H9 (cell line): ENCODE measurements at regions not wholly inside any gene's neighbourhood (a gene's known extent, or its start where the extent isn't known, plus 50 kb on each side); places are given as distances from the start of the nearest gene placed in this dataset.

Experiments
- DNase-seq: peaks from one replicate; pipeline ENCODE4 v3.0.0-alpha.2; 2017
- H2AFZ ChIP-seq: one replicate; pipeline ENCODE4 v1.6.1; 2013; ENCODE audit warnings: mild to moderate bottlenecking, low read length, control low read depth, moderate library complexity
- H2AK5ac ChIP-seq: 2 replicates; pipeline ENCODE4 v1.6.1; 2013; ENCODE audit warnings: low read length, control low read depth, mixed read lengths; ENCODE audit not compliant: insufficient read length
- H2BK120ac ChIP-seq: one replicate; pipeline ENCODE4 v1.6.1; 2013; ENCODE audit warnings: low read depth, mild to moderate bottlenecking, low read length, control low read depth, inconsistent platforms; ENCODE audit not compliant: poor library complexity, severe bottlenecking
- H2BK12ac ChIP-seq: 2 replicates; pipeline ENCODE4 v1.6.1; 2013; ENCODE audit warnings: low read length, control low read depth, mixed read lengths, low read depth; ENCODE audit not compliant: insufficient read length
- H2BK15ac ChIP-seq: 2 replicates; pipeline ENCODE4 v1.6.1; 2013; ENCODE audit warnings: low read depth, low read length, control low read depth
- H2BK20ac ChIP-seq: one replicate; pipeline ENCODE4 v1.6.1; 2013; ENCODE audit warnings: low read depth, mild to moderate bottlenecking, low read length, control low read depth, inconsistent platforms; ENCODE audit not compliant: poor library complexity, severe bottlenecking
- H2BK5ac ChIP-seq: 2 replicates; pipeline ENCODE4 v1.6.1; 2013; ENCODE audit warnings: low read length, control low read depth, mixed read lengths; ENCODE audit not compliant: insufficient read length
- H3K14ac ChIP-seq: 2 replicates; pipeline ENCODE4 v1.6.1; 2013; ENCODE audit warnings: low read length, control low read depth; ENCODE audit not compliant: insufficient read depth
- H3K18ac ChIP-seq: 2 replicates; pipeline ENCODE4 v1.6.1; 2013; ENCODE audit warnings: low read depth, mild to moderate bottlenecking, mixed read lengths, low read length, control low read depth; ENCODE audit not compliant: insufficient read length
- H3K23ac ChIP-seq: 2 replicates; pipeline ENCODE4 v1.6.1; 2013; ENCODE audit warnings: low read length, control low read depth, mixed read lengths, low read depth; ENCODE audit not compliant: insufficient read length
- H3K23me2 ChIP-seq: 2 replicates; pipeline ENCODE4 v1.6.1; 2013; ENCODE audit warnings: low read depth, mild to moderate bottlenecking, mixed read lengths, low read length, control low read depth; ENCODE audit not compliant: insufficient read length, poor library complexity, severe bottlenecking
- H3K27ac ChIP-seq: 2 replicates; pipeline ENCODE4 v1.5.1; 2013; ENCODE audit warnings: low read length, control low read depth, mixed read lengths, low read depth; ENCODE audit not compliant: insufficient read length
- H3K27me3 ChIP-seq: 2 replicates; pipeline ENCODE4 v1.6.1; 2013; ENCODE audit warnings: low read length, control low read depth, inconsistent platforms; ENCODE audit not compliant: insufficient read depth
- H3K4ac ChIP-seq: 2 replicates; pipeline ENCODE4 v1.6.1; 2013; ENCODE audit warnings: low read depth, mild to moderate bottlenecking, control low read depth, inconsistent platforms, low read length, moderate library complexity
- H3K4me1 ChIP-seq: 2 replicates; pipeline ENCODE4 v1.6.1; 2013; ENCODE audit warnings: low read length, control low read depth, inconsistent platforms; ENCODE audit not compliant: insufficient read depth
- H3K4me2 ChIP-seq: 2 replicates; pipeline ENCODE4 v1.6.1; 2013; ENCODE audit warnings: low read length, control low read depth, mixed read lengths; ENCODE audit not compliant: insufficient read length, insufficient read depth
- H3K56ac ChIP-seq: 2 replicates; pipeline ENCODE4 v1.6.1; 2013; ENCODE audit warnings: low read depth, mild to moderate bottlenecking, mixed read lengths, low read length, control low read depth; ENCODE audit not compliant: insufficient read length
- H3K79me1 ChIP-seq: 2 replicates; pipeline ENCODE4 v1.6.1; 2013; ENCODE audit warnings: low read depth, mild to moderate bottlenecking, moderate library complexity, low read length, control low read depth, inconsistent platforms; ENCODE audit not compliant: insufficient read depth, poor library complexity, severe bottlenecking
- H3K79me2 ChIP-seq: 2 replicates; pipeline ENCODE4 v1.6.1; 2013; ENCODE audit warnings: low read length, control low read depth, inconsistent platforms; ENCODE audit not compliant: insufficient read depth
- H3K9ac ChIP-seq: 2 replicates; pipeline ENCODE4 v1.6.1; 2013; ENCODE audit warnings: low read length, control low read depth, mixed read lengths; ENCODE audit not compliant: insufficient read length; ENCODE audit errors: extremely low read depth
- H3K9me3 ChIP-seq: one replicate; pipeline ENCODE4 v1.6.1; 2013; ENCODE audit warnings: low read depth, low read length, inconsistent platforms; ENCODE audit not compliant: control insufficient read depth
- H3T11ph ChIP-seq: one replicate; pipeline ENCODE4 v1.6.1; 2013; ENCODE audit warnings: mild to moderate bottlenecking, low read length, control low read depth, inconsistent platforms
- H4K20me1 ChIP-seq: one replicate; pipeline ENCODE4 v1.6.1; 2013; ENCODE audit not compliant: control insufficient read depth, insufficient read length, insufficient read depth
- H4K5ac ChIP-seq: 2 replicates; pipeline ENCODE4 v1.6.1; 2013; ENCODE audit warnings: low read depth, mild to moderate bottlenecking, mixed read lengths, low read length, control low read depth; ENCODE audit not compliant: insufficient read length
- H4K8ac ChIP-seq: replicated peaks from 2 replicates; pipeline ENCODE4 v1.6.1; 2013; ENCODE audit warnings: low read length, control low read depth, mixed read lengths, low read depth; ENCODE audit not compliant: insufficient read length
- H4K91ac ChIP-seq: 2 replicates; pipeline ENCODE4 v1.6.1; 2013; ENCODE audit warnings: low read depth, mild to moderate bottlenecking, moderate library complexity, mixed read lengths, low read length, control low read depth; ENCODE audit not compliant: insufficient read length
- H3K27ac Mint-ChIP-seq, 3 experiments: 2 replicates in 2 of 3; 3 replicates in 1 of 3; pipeline ENCODE4 v1.8.0; 2020 to 2021; ENCODE audit warnings: mixed read lengths in 3 of 3, mild to moderate bottlenecking in 1 of 3, moderate library complexity in 1 of 3
- H3K27me3 Mint-ChIP-seq: 2 replicates; pipeline ENCODE4 v1.8.0; 2021; ENCODE audit warnings: low read depth, mild to moderate bottlenecking, moderate library complexity, mixed read lengths
- H3K36me3 Mint-ChIP-seq, 3 experiments: 2 replicates in 2 of 3; 3 replicates in 1 of 3; pipeline ENCODE4 v1.8.0; 2020 to 2021; ENCODE audit warnings: low read depth in 3 of 3, mixed read lengths in 3 of 3; ENCODE audit not compliant: insufficient read depth in 1 of 3
- H3K4me1 Mint-ChIP-seq, 2 experiments: 2 replicates each; pipeline ENCODE4 v1.8.0; 2020; ENCODE audit warnings: mixed read lengths in 2 of 2
- H3K4me3 Mint-ChIP-seq, 2 experiments: 2 replicates in 1 of 2; 3 replicates in 1 of 2; pipeline ENCODE4 v1.8.0; 2020 to 2021; ENCODE audit warnings: mild to moderate bottlenecking in 2 of 2, mixed read lengths in 2 of 2, moderate library complexity in 1 of 2
- H3K9me3 Mint-ChIP-seq, 2 experiments: 2 replicates in 1 of 2; 3 replicates in 1 of 2; pipeline ENCODE4 v1.8.0; 2020; ENCODE audit warnings: mild to moderate bottlenecking in 2 of 2, mixed read lengths in 2 of 2, moderate library complexity in 1 of 2
- CTCF ChIP-seq: fragments of 200-600 bp; sonication (generic); conservative IDR thresholded peaks from 3 replicates; pipeline ENCODE4 v1.8.0; 2021; ENCODE audit warnings: antibody characterized with exemption, mild to moderate bottlenecking
- WGBS: extraction: QIAGEN DNeasy Blood & Tissue Kit; methylation state at CpG from one replicate; pipeline ENCODE4 v1.1.7; 2013; ENCODE audit warnings: missing lambda C conversion rate, low lambda C conversion rate, mixed read lengths; ENCODE audit not compliant: insufficient read length; ENCODE audit errors: extremely low coverage; 5-methylcytosine and 5-hydroxymethylcytosine counted together

- Mint-ChIP-seq H3K4me1 (no peaks in the 10 kb centered on the region), H3K36me3 (no peaks in the 10 kb centered on the region), H3K4me3 (no peak overlapping the region), H3K9me3 (no peaks in the 10 kb centered on the region), H3K27me3 (peaks cover 43% of the 10 kb centered on the region), H3K27ac (no peak overlapping the region)
- no peaks in the 10 kb centered on the region for H3K9me3 ChIP-seq
- no peaks in the 10 kb centered on the region for H3K27me3 ChIP-seq
- H4K8ac ChIP-seq: no peak overlapping the region
- H3K18ac ChIP-seq: no peak overlapping the region
- no peak overlapping the region for H3T11ph ChIP-seq
- H3K79me2 ChIP-seq: no peaks in the 10 kb centered on the region
- H4K91ac ChIP-seq: no peak overlapping the region
- H2AFZ ChIP-seq: no peak overlapping the region
- no peak overlapping the region for H3K4me2 ChIP-seq
- H4K20me1 ChIP-seq: no peaks in the 10 kb centered on the region
- H3K23ac ChIP-seq: no peak overlapping the region
- no peak overlapping the region for H3K27ac ChIP-seq
- H2BK20ac ChIP-seq: no peak overlapping the region
- no peaks in the 10 kb centered on the region for H3K23me2 ChIP-seq
- WGBS: no CpG with 5 or more reads among the region's 2 CpGs
- no peak overlapping the region for H4K5ac ChIP-seq
- no peak overlapping the region for H2AK5ac ChIP-seq
- H3K79me1 ChIP-seq: no peaks in the 10 kb centered on the region
- H3K9ac ChIP-seq: no peak overlapping the region
- TF ChIP-seq CTCF: no peak
- H2BK120ac ChIP-seq: no peak overlapping the region
- no peaks in the 10 kb centered on the region for H3K4me1 ChIP-seq
- H2BK15ac ChIP-seq: no peak overlapping the region
- H3K56ac ChIP-seq: no peak overlapping the region
- H3K4ac ChIP-seq: no peak overlapping the region
- no peak for DNase-seq
- H3K14ac ChIP-seq: no peak overlapping the region
- no peak overlapping the region for H2BK12ac ChIP-seq
- no peak overlapping the region for H2BK5ac ChIP-seq
Measured at GRCh38 chr16:75971334-75971733, 245.0 kb upstream of the CPHXL start.
